GM19328 (cell line): ENCODE measurements at regions not wholly inside any gene's neighbourhood (a gene's known extent, or its start where the extent isn't known, plus 50 kb on each side); places are given as distances from the start of the nearest gene placed in this dataset.

Experiments used
- ATAC-seq: cut with Tn5 transposase; IDR thresholded peaks from one replicate; pipeline ENCODE4 v1.9.1; 2021; ENCODE audit warnings: mild to moderate bottlenecking, moderate library complexity; ENCODE audit not compliant: unreplicated experiment

DNA sequence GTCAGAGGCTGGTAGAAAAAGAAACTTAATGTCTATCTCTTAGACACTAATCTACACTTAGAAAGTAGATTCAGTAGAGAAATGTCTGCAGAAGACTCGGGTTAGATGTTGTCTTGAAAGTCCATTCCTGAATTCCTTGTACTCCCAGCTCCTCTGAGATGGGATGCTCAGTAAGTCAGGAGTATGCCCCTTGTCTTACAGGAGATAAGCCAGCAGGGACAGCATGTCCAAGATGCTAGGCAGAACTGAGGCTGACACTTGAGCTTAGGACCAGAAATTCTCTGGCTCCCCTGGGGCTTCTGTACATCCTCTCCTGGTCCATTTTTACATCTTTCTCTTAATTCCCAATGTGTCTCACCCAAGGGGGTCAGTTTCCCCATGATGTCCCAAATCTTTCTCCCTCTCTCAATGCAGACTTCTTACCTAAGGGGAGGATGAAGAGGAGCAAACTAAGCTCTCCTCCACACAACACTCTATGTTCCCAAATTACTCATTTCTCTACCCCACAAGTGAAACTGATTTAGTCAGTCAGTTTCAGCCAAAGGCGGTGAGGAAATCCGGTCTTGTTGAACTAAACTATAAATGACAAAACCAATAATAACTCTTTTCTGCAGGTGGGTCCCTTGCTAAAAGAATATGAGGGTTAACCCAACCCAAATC, 558.2 kb upstream of the DIPK2B start:
- peak; percentile 66 for ATAC-seq

DNA sequence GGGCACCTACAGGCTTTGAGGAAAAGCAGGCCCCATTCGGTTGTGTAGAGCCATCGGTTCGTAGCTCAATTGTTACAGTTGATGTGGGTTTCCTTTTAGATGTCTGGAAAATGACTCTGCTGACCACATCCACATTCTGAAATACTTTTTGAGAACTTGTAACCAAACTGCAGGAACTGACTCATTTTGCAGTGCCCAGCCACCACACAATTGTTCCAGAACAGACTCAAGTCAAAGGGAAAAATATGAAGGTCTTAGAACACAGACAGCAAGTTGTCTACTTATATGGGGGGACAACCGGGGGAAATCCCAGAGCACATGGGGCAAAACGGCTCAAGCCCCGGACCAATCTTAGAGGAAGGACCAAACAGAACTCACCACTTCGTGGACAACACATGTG, 557.6 kb upstream of the DIPK2B start:
- peak; percentile 32 for ATAC-seq

DNA sequence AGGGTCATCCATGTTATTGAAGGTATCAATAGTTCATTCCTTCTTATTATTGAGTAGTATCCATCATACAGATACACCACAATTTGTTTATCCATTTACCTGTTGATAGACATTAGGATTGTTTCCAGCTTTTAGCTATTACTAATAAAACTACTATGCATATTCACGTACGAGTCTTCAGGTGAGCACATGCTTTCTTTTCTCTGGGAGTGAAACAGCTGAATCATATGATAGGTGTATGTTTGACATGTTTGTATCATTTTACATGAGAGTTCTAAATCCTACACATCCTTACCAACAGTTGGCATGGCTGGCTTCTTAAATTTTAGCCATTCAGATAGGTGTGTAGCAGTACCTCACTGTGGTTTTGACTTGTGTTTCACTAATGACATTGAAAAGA, 556.6 kb upstream of the DIPK2B start:
- no peak for ATAC-seq

GRCh38 chrX:45756557-45756956, 555.9 kb upstream of the DIPK2B start:
- ATAC-seq = no peak

DNA sequence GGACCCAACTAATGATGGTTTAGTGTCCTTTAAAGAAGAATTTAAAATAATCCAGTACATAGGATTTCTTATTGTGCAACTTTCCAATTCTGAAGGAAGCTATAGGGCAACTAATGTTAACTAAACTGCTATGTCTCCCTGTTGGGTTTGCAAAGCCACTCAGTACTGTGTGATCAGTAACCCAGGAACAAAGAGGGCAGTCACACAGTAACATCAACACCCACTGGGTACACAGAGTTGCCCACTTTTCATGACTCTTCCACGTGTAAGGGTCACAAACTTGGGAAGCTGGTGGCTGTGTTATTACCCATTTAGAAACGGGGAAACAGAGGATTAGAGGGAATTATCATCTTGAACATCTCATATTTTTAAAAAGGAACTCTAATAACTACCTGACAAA, 555.0 kb upstream of the DIPK2B start:
- ATAC-seq = no peak

GRCh38 chrX:45751156-45751555, 550.5 kb upstream of the DIPK2B start:
- ATAC-seq = no peak

- ATAC-seq = no peak
Measured at GRCh38 chrX:45750639-45751038, 550.0 kb upstream of the DIPK2B start.

DNA sequence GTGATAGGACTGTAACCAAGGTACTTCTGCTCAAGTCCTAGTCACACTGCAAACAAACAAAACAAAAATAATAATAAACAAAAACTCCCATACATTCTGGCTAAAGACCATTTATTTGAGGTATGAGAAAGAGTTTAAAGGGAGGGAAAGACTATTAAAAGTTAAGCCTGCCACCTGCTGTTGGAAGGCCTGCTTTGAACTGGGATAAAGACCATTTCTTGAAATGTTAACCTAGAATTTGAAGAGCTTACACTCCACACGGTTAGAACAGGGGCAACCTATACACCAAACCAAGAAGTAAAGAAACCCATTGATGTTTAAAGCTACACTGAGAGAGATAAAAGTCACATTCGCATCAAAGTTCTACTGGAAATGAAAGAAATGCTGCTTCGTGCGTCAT, 548.7 kb upstream of the DIPK2B start:
- ATAC-seq = no peak

GRCh38 chrX:45748369-45748774, 547.7 kb upstream of the DIPK2B start:
- no peak for ATAC-seq

DNA sequence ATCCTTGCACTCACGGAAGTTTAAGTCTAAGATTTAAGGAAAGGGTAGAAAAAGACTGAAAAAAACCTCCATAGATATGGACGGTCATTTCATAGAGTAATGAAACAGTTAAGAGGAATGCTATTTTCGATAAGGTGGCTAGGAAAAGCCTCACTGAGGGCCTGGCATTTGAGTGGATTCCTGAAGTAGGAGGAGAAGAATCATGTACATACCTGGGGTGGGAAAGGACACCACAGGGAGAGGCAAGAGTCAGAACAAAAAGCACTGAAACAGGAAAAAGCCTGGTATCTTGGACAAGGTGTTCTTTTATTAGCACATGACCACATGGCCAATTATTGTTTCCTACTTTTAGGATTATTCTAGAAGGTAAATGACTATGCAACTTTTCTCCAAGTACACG, 547.2 kb upstream of the DIPK2B start:
- ATAC-seq = no peak

- no peak for ATAC-seq
Measured at GRCh38 chrX:45745479-45745878, 544.8 kb upstream of the DIPK2B start.

DNA sequence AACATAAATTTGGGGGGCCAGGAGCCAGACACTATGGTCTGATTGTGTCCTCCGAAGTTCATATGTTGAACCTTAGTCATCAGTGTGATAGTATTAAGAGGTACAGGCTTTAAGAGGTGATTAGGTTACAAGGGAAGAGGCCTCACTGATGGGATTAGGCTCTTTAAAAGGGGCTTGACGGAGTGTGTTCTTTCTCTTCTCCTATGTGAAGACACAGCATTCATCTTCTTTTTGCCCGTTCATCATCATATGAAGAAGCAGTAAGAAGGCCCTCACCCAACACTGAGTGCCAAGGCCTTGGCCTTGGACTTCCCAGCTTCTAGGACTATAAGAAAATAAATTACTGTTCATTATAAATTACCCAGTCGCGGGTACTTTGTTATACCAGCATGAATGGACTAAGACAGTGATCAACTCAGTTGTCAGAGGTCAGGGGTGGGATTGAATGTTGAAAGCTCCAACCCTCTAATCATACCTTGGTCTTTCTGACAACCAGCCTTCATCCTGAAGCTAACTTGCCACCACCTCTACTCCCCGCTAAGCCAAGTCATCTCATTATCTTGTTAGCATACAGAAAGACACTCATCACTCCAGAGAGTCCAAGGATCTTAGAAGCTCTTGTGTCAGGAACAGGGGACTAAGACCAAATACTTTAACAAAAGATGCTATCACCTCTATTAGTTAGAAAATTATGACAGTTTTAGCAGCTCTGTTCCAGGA, 543.4 kb upstream of the DIPK2B start:
- ATAC-seq = no peak

- ATAC-seq = no peak
Measured at GRCh38 chrX:45743081-45743533, 542.4 kb upstream of the DIPK2B start.

DNA sequence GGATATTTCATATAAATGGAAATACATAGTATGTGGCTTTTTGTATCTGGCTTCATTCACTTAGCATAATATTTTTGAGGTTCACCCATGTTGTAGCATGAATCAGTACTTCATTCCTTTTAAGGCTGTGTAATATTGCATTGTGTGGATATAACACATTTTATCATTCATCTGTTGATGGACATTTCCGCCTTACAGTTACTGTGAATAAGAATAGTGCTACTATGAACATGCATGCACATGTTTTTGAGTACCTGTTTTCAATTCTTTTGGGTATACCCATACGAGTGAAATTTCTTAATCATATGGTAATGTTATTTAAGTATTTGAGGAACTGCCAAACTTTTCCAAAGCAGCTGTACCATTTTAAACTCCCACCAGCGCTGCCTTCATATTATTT, 539.6 kb upstream of the DIPK2B start:
- ATAC-seq = no peak

DNA sequence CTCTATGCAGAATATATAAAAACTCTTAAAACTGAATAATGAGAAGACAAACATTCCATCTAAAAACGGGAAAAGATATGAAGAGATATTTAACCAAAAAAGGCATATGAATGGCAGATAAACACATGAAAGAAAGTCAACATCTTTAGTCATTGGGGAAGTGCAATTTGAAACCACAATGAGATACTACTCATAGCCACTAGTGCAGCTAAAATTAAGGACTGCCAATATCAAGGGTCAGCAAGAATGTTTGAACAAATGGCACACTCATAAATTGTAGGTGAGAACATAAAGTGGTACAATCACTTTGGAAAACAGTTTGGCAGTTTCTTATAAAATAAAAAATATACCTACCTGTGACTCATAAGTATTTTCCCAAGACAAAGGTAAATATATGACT, 534.9 kb upstream of the DIPK2B start:
- ATAC-seq = no peak

DNA sequence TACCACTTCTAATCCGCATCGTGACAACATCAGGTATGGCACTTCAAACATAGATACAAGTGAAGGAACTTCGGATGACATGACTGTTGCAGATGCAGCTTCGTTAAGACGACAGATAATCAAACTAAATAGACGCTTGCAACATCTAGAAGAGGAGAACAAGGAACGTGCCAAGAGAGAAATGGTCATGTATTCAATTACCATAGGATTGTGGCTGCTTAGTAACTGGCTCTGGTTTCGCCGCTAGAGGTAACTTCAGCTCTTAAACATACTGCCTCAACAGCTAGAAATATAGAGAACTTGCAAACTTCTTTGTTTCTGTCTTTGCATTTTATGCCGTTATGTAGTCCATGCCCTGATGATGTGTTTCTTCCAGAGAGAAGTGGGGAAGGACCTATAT, 530.8 kb upstream of the DIPK2B start:
- no peak for ATAC-seq

GRCh38 chrX:45727761-45728160, 527.1 kb upstream of the DIPK2B start:
- ATAC-seq = no peak

GRCh38 chrX:45722471-45722870, 521.8 kb upstream of the DIPK2B start:
- no peak for ATAC-seq

- no peak for ATAC-seq
Measured at GRCh38 chrX:45719751-45720501, 519.2 kb upstream of the DIPK2B start.

- ATAC-seq = no peak
Measured at GRCh38 chrX:45718676-45719075, 518.0 kb upstream of the DIPK2B start.

DNA sequence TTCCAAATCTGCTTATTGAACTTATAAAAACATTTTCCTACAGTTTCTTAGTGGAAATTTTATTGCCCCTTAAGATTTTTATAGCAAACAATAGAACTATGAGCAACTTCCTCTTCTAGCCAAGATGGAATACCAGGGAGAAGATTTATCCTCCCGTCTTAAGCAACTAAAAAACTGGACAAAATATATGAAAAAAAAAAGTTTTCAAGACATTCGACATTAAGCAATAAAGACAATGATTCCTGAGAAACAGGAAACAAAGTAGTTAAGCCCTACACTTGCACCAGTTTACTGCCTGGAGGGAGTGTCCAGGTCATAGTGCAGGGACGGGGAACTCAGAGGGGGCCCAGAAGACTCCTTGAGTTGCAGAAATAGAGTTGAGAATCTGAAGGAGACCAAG, 516.1 kb upstream of the DIPK2B start:
- no peak for ATAC-seq

GRCh38 chrX:45715748-45716147, 515.1 kb upstream of the DIPK2B start:
- no peak for ATAC-seq
